Astrocyte (in vitro differentiated cells and primary cell): ENCODE measurements at regions not wholly inside any gene's neighbourhood (a gene's known extent, or its start where the extent isn't known, plus 50 kb on each side); places are given as distances from the start of the nearest gene placed in this dataset.

Experiments
- EZH2 ChIP-seq: IDR thresholded peaks from 2 replicates; pipeline ENCODE4 v1.6.1; 2012; ENCODE audit warnings: mild to moderate bottlenecking, low read length, inconsistent platforms; ENCODE audit not compliant: insufficient read depth
- TF ChIP-seq, protein P1 (sequence below): IDR thresholded peaks from 2 replicates; pipeline ENCODE4 v1.5.1; 2011; ENCODE audit warnings: low read depth, mild to moderate bottlenecking, inconsistent platforms, low read length, moderate library complexity; ENCODE audit not compliant: insufficient read depth

- TF ChIP-seq, protein P1, sequence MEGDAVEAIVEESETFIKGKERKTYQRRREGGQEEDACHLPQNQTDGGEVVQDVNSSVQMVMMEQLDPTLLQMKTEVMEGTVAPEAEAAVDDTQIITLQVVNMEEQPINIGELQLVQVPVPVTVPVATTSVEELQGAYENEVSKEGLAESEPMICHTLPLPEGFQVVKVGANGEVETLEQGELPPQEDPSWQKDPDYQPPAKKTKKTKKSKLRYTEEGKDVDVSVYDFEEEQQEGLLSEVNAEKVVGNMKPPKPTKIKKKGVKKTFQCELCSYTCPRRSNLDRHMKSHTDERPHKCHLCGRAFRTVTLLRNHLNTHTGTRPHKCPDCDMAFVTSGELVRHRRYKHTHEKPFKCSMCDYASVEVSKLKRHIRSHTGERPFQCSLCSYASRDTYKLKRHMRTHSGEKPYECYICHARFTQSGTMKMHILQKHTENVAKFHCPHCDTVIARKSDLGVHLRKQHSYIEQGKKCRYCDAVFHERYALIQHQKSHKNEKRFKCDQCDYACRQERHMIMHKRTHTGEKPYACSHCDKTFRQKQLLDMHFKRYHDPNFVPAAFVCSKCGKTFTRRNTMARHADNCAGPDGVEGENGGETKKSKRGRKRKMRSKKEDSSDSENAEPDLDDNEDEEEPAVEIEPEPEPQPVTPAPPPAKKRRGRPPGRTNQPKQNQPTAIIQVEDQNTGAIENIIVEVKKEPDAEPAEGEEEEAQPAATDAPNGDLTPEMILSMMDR = no peak
- no peak for TF ChIP-seq EZH2
Observed at GRCh38 chr13:90477216-90477615, 870.3 kb upstream of the MIR17HG start.
